ENCODE measurements at regions not wholly inside any gene's neighbourhood (a gene's known extent, or its start where the extent isn't known, plus 50 kb on each side); places are given as distances from the start of the nearest gene placed in this dataset.

GRCh38 chr5:60490597-60491166 is 209.3 kb downstream of the DEPDC1B start:
- TF ChIP-seq EP300 (IDR thresholded peaks at IDR 0.05) = no peak
- no peak for TF ChIP-seq CTCF (IDR thresholded peaks at IDR 0.05)
- TF ChIP-seq POLR2A (IDR thresholded peaks at IDR 0.05) = no peak

All from suprapubic skin (tissue), 3 donors.